ENCODE measurements at regions not wholly inside any gene's neighbourhood (a gene's known extent, or its start where the extent isn't known, plus 50 kb on each side); places are given as distances from the start of the nearest gene placed in this dataset.

GRCh38 chr4:178953447-178954120 lies 1511.3 kb upstream of the AGA start:
- H3K36me3 ChIP-seq (ENCODE audit: control insufficient read depth in 1 of 2, insufficient read depth in 2 of 2, low read length in 2 of 2): no peaks in the 10 kb centered on the region
- no peak for DNase-seq (ENCODE audit: low read depth, low spot score)
- RAD21 ChIA-PET (ENCODE audit: low non-redundant PET in 1 of 2, low total read pairs in 2 of 2, uncharacterized antibody in 2 of 2, unreplicated experiment in 2 of 2): no interaction called here
- no peaks in the 10 kb centered on the region for H3K9me2 ChIP-seq (ENCODE audit: insufficient read depth)
- intact Hi-C loops (cut with micrococcal nuclease): no loop called here
- H3K9me3 ChIP-seq (ENCODE audit: control insufficient read depth in 1 of 2, insufficient read depth in 1 of 2, low read depth in 1 of 2, low read length in 2 of 2): no peaks in the 10 kb centered on the region
- no peaks in the 10 kb centered on the region for H3K4me1 ChIP-seq (ENCODE audit: control insufficient read depth in 1 of 2, insufficient read depth in 2 of 2, low read length in 2 of 2)
- ATAC-seq: no peak
- no peak for TF ChIP-seq CBX3 (IDR thresholded peaks at IDR 0.05; ENCODE audit: low read depth)
- no peak for TF ChIP-seq POLR2A (IDR thresholded peaks at IDR 0.05; ENCODE audit: borderline replicate concordance, extremely low read depth, insufficient read depth, insufficient read length)
- TF ChIP-seq ZBTB33 (IDR thresholded peaks at IDR 0.05; ENCODE audit: extremely low read depth, insufficient replicate concordance, low read length): no peak
- no peak for TF ChIP-seq POLR2AphosphoS5 (IDR thresholded peaks at IDR 0.05; ENCODE audit: low read depth, low read length)
- TF ChIP-seq EZH2 (IDR thresholded peaks at IDR 0.05): no peak
- TF ChIP-seq JUND (IDR thresholded peaks at IDR 0.05): no peak
- TF ChIP-seq SIN3A (IDR thresholded peaks at IDR 0.05; ENCODE audit: low read depth): no peak
- no peak for TF ChIP-seq ATF3 (IDR thresholded peaks at IDR 0.05)
- TF ChIP-seq CEBPB (IDR thresholded peaks at IDR 0.05; ENCODE audit: low read depth): no peak
- no peak for TF ChIP-seq ZNF274 (IDR thresholded peaks at IDR 0.05; ENCODE audit: low read depth, low read length)
- H3K9ac ChIP-seq (ENCODE audit: low read length): no peak overlapping the region
- CTCF ChIA-PET: no interaction called here
- no peak overlapping the region for H3K4me3 ChIP-seq (replicated peaks in 1 of 2; ENCODE audit: low read depth in 1 of 2, low read length in 2 of 2)
- no peak overlapping the region for H3K4me2 ChIP-seq (ENCODE audit: low read length)
- H3K27me3 ChIP-seq (ENCODE audit: insufficient read depth, low read length): no peaks in the 10 kb centered on the region
- POLR2A ChIA-PET: no interaction called here
- no peaks in the 10 kb centered on the region for H4K20me1 ChIP-seq (ENCODE audit: insufficient read depth)
- H2AFZ ChIP-seq (ENCODE audit: low read depth, low read length, poor library complexity, severe bottlenecking): no peak overlapping the region
- BruUV-seq (replicated peaks): no TSS peak
- no peak overlapping the region for H3K27ac ChIP-seq (ENCODE audit: low read depth, low read length)
- no peaks in the 10 kb centered on the region for H3K79me2 ChIP-seq (ENCODE audit: insufficient read depth, low read length)

All from HCT116 (cell line).